ENCODE measurements at regions not wholly inside any gene's neighbourhood (a gene's known extent, or its start where the extent isn't known, plus 50 kb on each side); places are given as distances from the start of the nearest gene placed in this dataset.

DNA sequence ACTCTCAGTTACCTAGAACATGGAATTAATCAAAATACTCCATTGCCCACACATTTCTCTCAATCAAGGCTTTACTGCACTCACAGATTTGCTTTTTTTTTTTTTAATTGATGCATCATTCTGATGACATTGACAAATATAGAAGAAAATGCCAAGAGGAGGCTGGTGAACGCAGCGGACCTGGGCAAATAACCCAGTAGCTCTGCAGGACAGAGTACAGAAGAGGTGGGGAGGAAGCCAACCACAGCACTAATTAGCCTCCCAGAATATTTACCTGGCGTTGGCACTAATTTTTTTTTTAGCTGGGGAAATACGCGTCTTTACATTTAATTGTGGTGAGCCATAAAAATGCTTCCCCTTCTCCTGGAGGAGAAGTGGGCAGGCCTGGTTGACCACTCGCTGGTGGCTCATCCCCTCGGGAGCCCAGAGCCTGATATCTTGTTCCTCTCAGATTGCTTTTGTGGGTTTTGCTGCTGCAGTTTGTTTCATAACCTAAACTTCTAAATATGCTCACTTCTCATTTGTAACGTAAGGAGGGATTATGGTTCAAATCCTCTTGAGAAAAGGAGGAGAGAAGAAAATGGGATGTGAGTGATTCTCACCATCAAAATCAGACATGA, 165.8 kb upstream of the EPB41L3 start:
- TF ChIP-seq, protein P1, sequence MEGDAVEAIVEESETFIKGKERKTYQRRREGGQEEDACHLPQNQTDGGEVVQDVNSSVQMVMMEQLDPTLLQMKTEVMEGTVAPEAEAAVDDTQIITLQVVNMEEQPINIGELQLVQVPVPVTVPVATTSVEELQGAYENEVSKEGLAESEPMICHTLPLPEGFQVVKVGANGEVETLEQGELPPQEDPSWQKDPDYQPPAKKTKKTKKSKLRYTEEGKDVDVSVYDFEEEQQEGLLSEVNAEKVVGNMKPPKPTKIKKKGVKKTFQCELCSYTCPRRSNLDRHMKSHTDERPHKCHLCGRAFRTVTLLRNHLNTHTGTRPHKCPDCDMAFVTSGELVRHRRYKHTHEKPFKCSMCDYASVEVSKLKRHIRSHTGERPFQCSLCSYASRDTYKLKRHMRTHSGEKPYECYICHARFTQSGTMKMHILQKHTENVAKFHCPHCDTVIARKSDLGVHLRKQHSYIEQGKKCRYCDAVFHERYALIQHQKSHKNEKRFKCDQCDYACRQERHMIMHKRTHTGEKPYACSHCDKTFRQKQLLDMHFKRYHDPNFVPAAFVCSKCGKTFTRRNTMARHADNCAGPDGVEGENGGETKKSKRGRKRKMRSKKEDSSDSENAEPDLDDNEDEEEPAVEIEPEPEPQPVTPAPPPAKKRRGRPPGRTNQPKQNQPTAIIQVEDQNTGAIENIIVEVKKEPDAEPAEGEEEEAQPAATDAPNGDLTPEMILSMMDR (IDR thresholded peaks at IDR 0.05): no peak
- no peak for TF ChIP-seq POLR2AphosphoS5 (IDR thresholded peaks at IDR 0.05)
- TF ChIP-seq POLR2A (IDR thresholded peaks at IDR 0.05; ENCODE audit: low read depth): no peak
- no peak for TF ChIP-seq EP300 (IDR thresholded peaks at IDR 0.05)

All from esophagus muscularis mucosa (tissue), 4 donors.